T follicular helper cell (primary cell): ENCODE measurements at regions not wholly inside any gene's neighbourhood (a gene's known extent, or its start where the extent isn't known, plus 50 kb on each side); places are given as distances from the start of the nearest gene placed in this dataset.

Source experiments
- DNase-seq: peaks from one replicate; pipeline ENCODE4 v3.0.0-alpha.2; 2020; ENCODE audit warnings: low read depth

- no peak for DNase-seq
Observed at GRCh38 chr13:73351730-73352129, 292.9 kb downstream of the KLF5 start.

- no peak for DNase-seq
Observed at GRCh38 chr13:73341748-73342147, 282.9 kb downstream of the KLF5 start.

GRCh38 chr13:73340069-73340468, 281.3 kb downstream of the KLF5 start:
- DNase-seq = no peak

GRCh38 chr13:73339086-73339485, 280.3 kb downstream of the KLF5 start:
- no peak for DNase-seq

- DNase-seq = no peak
Observed at GRCh38 chr13:73338389-73338788, 279.6 kb downstream of the KLF5 start.

GRCh38 chr13:73337532-73337931, 278.7 kb downstream of the KLF5 start:
- DNase-seq = no peak

GRCh38 chr13:73336773-73337172, 278.0 kb downstream of the KLF5 start:
- DNase-seq = no peak

GRCh38 chr13:73335944-73336343, 277.1 kb downstream of the KLF5 start:
- no peak for DNase-seq

- no peak for DNase-seq
Observed at GRCh38 chr13:73335210-73335609, 276.4 kb downstream of the KLF5 start.

- DNase-seq = no peak
Observed at GRCh38 chr13:73334445-73334844, 275.6 kb downstream of the KLF5 start.

- DNase-seq = no peak
Observed at GRCh38 chr13:73331556-73331955, 272.8 kb downstream of the KLF5 start.

GRCh38 chr13:73329355-73329754, 270.6 kb downstream of the KLF5 start:
- DNase-seq = no peak

GRCh38 chr13:73327579-73327978, 268.8 kb downstream of the KLF5 start:
- DNase-seq = no peak

GRCh38 chr13:73325723-73326558, 267.1 kb downstream of the KLF5 start:
- no peak for DNase-seq

GRCh38 chr13:73324842-73325722, 266.3 kb downstream of the KLF5 start:
- DNase-seq = no peak

GRCh38 chr13:73323615-73324014, 264.8 kb downstream of the KLF5 start:
- no peak for DNase-seq

- DNase-seq = no peak
Observed at GRCh38 chr13:73321043-73321442, 262.2 kb downstream of the KLF5 start.

- no peak for DNase-seq
Observed at GRCh38 chr13:73317140-73317539, 258.3 kb downstream of the KLF5 start.

GRCh38 chr13:73310366-73310765, 251.6 kb downstream of the KLF5 start:
- no peak for DNase-seq

- DNase-seq = no peak
Observed at GRCh38 chr13:73307481-73307880, 248.7 kb downstream of the KLF5 start.

- DNase-seq = no peak
Observed at GRCh38 chr13:73306688-73307087, 247.9 kb downstream of the KLF5 start.

- DNase-seq = no peak
Observed at GRCh38 chr13:73304442-73304841, 245.6 kb downstream of the KLF5 start.

GRCh38 chr13:73303851-73304250, 245.0 kb downstream of the KLF5 start:
- no peak for DNase-seq
